ENCODE measurements at regions not wholly inside any gene's neighbourhood (a gene's known extent, or its start where the extent isn't known, plus 50 kb on each side); places are given as distances from the start of the nearest gene placed in this dataset.

- Histone ChIP-seq H4K20me1 (ENCODE audit: control insufficient read depth, insufficient read depth, insufficient read length) (no peaks in the 10 kb centered on the region), H3K79me1 (ENCODE audit: insufficient read depth, low read depth, low read length, poor library complexity, severe bottlenecking) (no peaks in the 10 kb centered on the region), H2BK5ac (ENCODE audit: insufficient read length, low read length) (no peak overlapping the region), H2AK5ac (ENCODE audit: insufficient read length, low read length) (no peak overlapping the region), H4K8ac (replicated peaks; ENCODE audit: insufficient read length, low read depth, low read length) (no peak overlapping the region), H3K14ac (ENCODE audit: insufficient read depth, low read length) (no peak overlapping the region), H2BK120ac (ENCODE audit: low read depth, low read length, poor library complexity, severe bottlenecking) (no peak overlapping the region), H3K4me2 (ENCODE audit: insufficient read depth, insufficient read length, low read length) (no peak overlapping the region), H3K9me3 (ENCODE audit: control insufficient read depth, low read depth, low read length) (no peaks in the 10 kb centered on the region), H3K4me1 (ENCODE audit: insufficient read depth, low read length) (0 out of 2 replicates have a peak, but pooled peaks cover 2% of the 10 kb centered on the region), H3K27me3 (ENCODE audit: insufficient read depth, low read length) (no peaks in the 10 kb centered on the region), H2BK12ac (ENCODE audit: insufficient read length, low read depth, low read length) (no peak overlapping the region), H3K23ac (ENCODE audit: insufficient read length, low read depth, low read length) (no peak overlapping the region), H4K5ac (ENCODE audit: insufficient read length, low read depth, low read length) (no peak overlapping the region), H3K27ac (ENCODE audit: insufficient read length, low read depth, low read length) (no peak overlapping the region), H3K9ac (ENCODE audit: extremely low read depth, insufficient read length, low read length) (no peak overlapping the region), H3K79me2 (ENCODE audit: insufficient read depth, low read length) (no peaks in the 10 kb centered on the region), H3K18ac (ENCODE audit: insufficient read length, low read depth, low read length) (no peak overlapping the region), H2AFZ (ENCODE audit: low read length) (no peak overlapping the region), H3K4ac (ENCODE audit: low read depth, low read length) (no peak overlapping the region), H2BK20ac (ENCODE audit: low read depth, low read length, poor library complexity, severe bottlenecking) (no peak overlapping the region), H3K56ac (ENCODE audit: insufficient read length, low read depth, low read length) (no peak overlapping the region), H3K23me2 (ENCODE audit: insufficient read length, low read depth, low read length, poor library complexity, severe bottlenecking) (no peaks in the 10 kb centered on the region), H3T11ph (ENCODE audit: low read length) (no peak overlapping the region), H4K91ac (ENCODE audit: insufficient read length, low read depth, low read length) (no peak overlapping the region), H2BK15ac (ENCODE audit: low read depth, low read length) (no peak overlapping the region)
- no peak for TF ChIP-seq CTCF (conservative IDR thresholded peaks at IDR 0.05)
- Mint-ChIP-seq H3K27me3 (ENCODE audit: low read depth) (no peaks in the 10 kb centered on the region), H3K9me3 (no peaks in the 10 kb centered on the region), H3K36me3 (ENCODE audit: insufficient read depth in 1 of 3, low read depth in 3 of 3) (no peaks in the 10 kb centered on the region), H3K4me3 (no peak overlapping the region), H3K27ac (no peak overlapping the region), H3K4me1 (peaks cover 10 to 15% of the 10 kb centered on the region in 2 experiments)
- no CpG with 5 or more reads among the region's 4 CpGs for WGBS (ENCODE audit: extremely low coverage, insufficient read length, low lambda C conversion rate)
- DNase-seq, result no peak
Measured at GRCh38 chr6:48961781-48962415, 501.2 kb downstream of the MMUT start.

Data from H9 (cell line).